ENCODE measurements at regions not wholly inside any gene's neighbourhood (a gene's known extent, or its start where the extent isn't known, plus 50 kb on each side); places are given as distances from the start of the nearest gene placed in this dataset.

GRCh38 chr1:10962483-10962882 is 50.0 kb upstream of the TARDBP start:
- Mint-ChIP-seq H3K4me3 (no peak overlapping the region), H3K9me3 (no peaks in the 10 kb centered on the region), H3K27ac (no peak overlapping the region), H3K4me1 (peaks cover 28% of the 10 kb centered on the region), H3K36me3 (ENCODE audit: low read depth) (no peaks in the 10 kb centered on the region), H3K27me3 (ENCODE audit: insufficient read depth) (peaks cover 10% of the 10 kb centered on the region)
- no peaks in the 10 kb centered on the region for H3K9me3 ChIP-seq (ENCODE audit: control insufficient read depth, low read length)
- no peaks in the 10 kb centered on the region for H3K36me3 ChIP-seq (ENCODE audit: control insufficient read depth, insufficient read depth, low read length)
- H3K4me1 ChIP-seq (ENCODE audit: control insufficient read depth, insufficient read depth, low read length) = peaks cover 4% of the 10 kb centered on the region
- TF ChIP-seq CTCF (conservative IDR thresholded peaks at IDR 0.05) = no peak
- 89 to 95% methylated on average over 3 to 4 of the region's 4 CpGs for WGBS, 2 experiments (ENCODE audit: insufficient coverage in 1 of 2, insufficient read length in 1 of 2)
- DNase-seq = no peak
- no peak overlapping the region for H3K27ac ChIP-seq (ENCODE audit: low read depth, low read length)
- no peak overlapping the region for H3K4me3 ChIP-seq (ENCODE audit: low read length)
- no peak overlapping the region for H3K9ac ChIP-seq (ENCODE audit: extremely low read depth, low read length, poor library complexity, severe bottlenecking)
- no peaks in the 10 kb centered on the region for H3K27me3 ChIP-seq (ENCODE audit: control insufficient read depth, insufficient read depth, low read length, poor library complexity, severe bottlenecking)

Data from endodermal cell (in vitro differentiated cells).